H1 (cell line): ENCODE measurements at regions not wholly inside any gene's neighbourhood (a gene's known extent, or its start where the extent isn't known, plus 50 kb on each side); places are given as distances from the start of the nearest gene placed in this dataset.

Experiments used
- CTCF ChIA-PET: fragments of 300-600 bp; sonication (Branson Sonifier 250); formaldehyde crosslinking; loops from one replicate; lab custom pipeline; 2021; ENCODE audit not compliant: partially characterized antibody; lab: Charles Lee
- POLR2A ChIA-PET: fragments of 300-600 bp; sonication (Branson Sonifier 250); formaldehyde crosslinking; loops from one replicate; lab custom pipeline; 2021; ENCODE audit warnings: inconsistent platforms; ENCODE audit not compliant: partially characterized antibody; lab: Charles Lee
- DNase-seq, 2 experiments: peaks; one replicate each; pipeline versions ENCODE4 v3.0.0 to v3.0.0-alpha.2; 2010 to 2022; ENCODE audit warnings: low spot score in 2 of 2, low read depth in 1 of 2, mixed read lengths in 1 of 2
- FAIRE-seq: peaks from 2 replicates; lab custom pipeline; 2011; peaks lifted over from hg19 to GRCh38; lab: Jason Lieb, UNC
- H2AFZ ChIP-seq: 2 replicates; pipeline ENCODE4 v1.8.1; 2012; ENCODE audit warnings: low read length, inconsistent platforms
- H2AK5ac ChIP-seq: 2 replicates; pipeline ENCODE4 v1.6.1; 2013; ENCODE audit warnings: low read depth, low read length
- H2BK120ac ChIP-seq: replicated peaks from 2 replicates; pipeline ENCODE3; 2013; ENCODE audit warnings: low read depth, low read length, inconsistent platforms
- H2BK12ac ChIP-seq: 2 replicates; pipeline ENCODE4 v1.6.1; 2013; ENCODE audit warnings: low read depth, low read length
- H2BK15ac ChIP-seq: 2 replicates; pipeline ENCODE4 v1.6.1; 2013; ENCODE audit warnings: low read length
- H2BK20ac ChIP-seq: 2 replicates; pipeline ENCODE4 v1.6.1; 2013; ENCODE audit warnings: low read length
- H2BK5ac ChIP-seq: 2 replicates; pipeline ENCODE4 v1.6.1; 2013; ENCODE audit warnings: low read depth, low read length
- H3K14ac ChIP-seq: 2 replicates; pipeline ENCODE4 v1.6.1; 2013; ENCODE audit warnings: inconsistent platforms; ENCODE audit not compliant: insufficient read length
- H3K18ac ChIP-seq: 2 replicates; pipeline ENCODE4 v1.6.1; 2013; ENCODE audit warnings: low read length; ENCODE audit errors: extremely low read depth
- H3K23ac ChIP-seq: 2 replicates; pipeline ENCODE4 v1.6.1; 2013; ENCODE audit warnings: inconsistent platforms; ENCODE audit not compliant: insufficient read length
- H3K23me2 ChIP-seq: 2 replicates; pipeline ENCODE4 v1.6.1; 2013; ENCODE audit warnings: low read depth, low read length
- H3K27ac ChIP-seq: 2 replicates; pipeline ENCODE4 v1.6.1; 2011; ENCODE audit warnings: low read depth, low read length, inconsistent platforms
- H3K27me3 ChIP-seq, 4 experiments: replicated peaks in 1 of 4; 1 replicate in 1 of 4; 2 replicates in 3 of 4; pipeline versions ENCODE4 v1.6.1 to v1.8.1; 2011 to 2013; ENCODE audit warnings: low read length in 3 of 4, mild to moderate bottlenecking in 3 of 4, inconsistent platforms in 2 of 4, mixed read lengths in 2 of 4, moderate library complexity in 1 of 4; ENCODE audit not compliant: control insufficient read depth in 3 of 4, insufficient read depth in 3 of 4; ENCODE audit errors: extremely low read depth in 1 of 4
- H3K36me3 ChIP-seq, 4 experiments: 2 replicates each; pipeline versions ENCODE4 v1.6.1 to v1.8.1; 2011 to 2013; ENCODE audit warnings: mild to moderate bottlenecking in 4 of 4, low read length in 3 of 4, moderate library complexity in 2 of 4, control low read depth in 1 of 4, inconsistent platforms in 1 of 4; ENCODE audit not compliant: insufficient read depth in 4 of 4, control insufficient read depth in 2 of 4
- H3K4ac ChIP-seq: replicated peaks from 2 replicates; pipeline ENCODE3; 2013; ENCODE audit warnings: low read length, low read depth, mixed read lengths, inconsistent platforms; ENCODE audit not compliant: insufficient read length
- H3K4me1 ChIP-seq, 4 experiments: replicated peaks in 1 of 4; 1 replicate in 1 of 4; 2 replicates in 3 of 4; pipeline versions ENCODE4 v1.6.1 to v1.8.1; 2011 to 2013; ENCODE audit warnings: low read length in 3 of 4, inconsistent platforms in 2 of 4, mixed read lengths in 1 of 4; ENCODE audit not compliant: insufficient read depth in 4 of 4, control insufficient read depth in 3 of 4
- H3K4me2 ChIP-seq, 2 experiments: 2 replicates each; pipeline versions ENCODE4 v1.6.1 to v1.8.1; 2011 to 2013; ENCODE audit warnings: low read depth in 2 of 2, low read length in 2 of 2, control low read depth in 1 of 2, inconsistent platforms in 1 of 2, mild to moderate bottlenecking in 1 of 2; ENCODE audit not compliant: insufficient read depth in 1 of 2
- H3K4me3 ChIP-seq, 4 experiments: fragments of 200-600, 300-600 bp in 1 of 4; sonication (generic), shearing (Covaris generic), sonication (Bioruptor Twin) in 1 of 4; 2 replicates each; pipeline versions ENCODE4 v1.5.1 to v1.8.1; 2011 to 2016; ENCODE audit warnings: low read length in 4 of 4, low read depth in 3 of 4, control low read depth in 2 of 4, inconsistent platforms in 2 of 4, mild to moderate bottlenecking in 2 of 4, mixed read lengths in 1 of 4, moderate library complexity in 1 of 4; ENCODE audit not compliant: insufficient read depth in 2 of 4; ENCODE audit errors: extremely low read depth in 1 of 4
- H3K56ac ChIP-seq: replicated peaks from 2 replicates; pipeline ENCODE3; 2013; ENCODE audit warnings: low read depth, mild to moderate bottlenecking, mixed read lengths, low read length, inconsistent platforms; ENCODE audit not compliant: insufficient read length
- H3K79me1 ChIP-seq: 2 replicates; pipeline ENCODE4 v1.6.1; 2013; ENCODE audit warnings: low read depth, low read length, control low read depth
- H3K79me2 ChIP-seq, 2 experiments: 2 replicates each; pipeline versions ENCODE4 v1.6.1 to v1.8.1; 2012 to 2013; ENCODE audit warnings: low read length in 2 of 2, mild to moderate bottlenecking in 2 of 2, inconsistent platforms in 1 of 2; ENCODE audit not compliant: insufficient read depth in 2 of 2, control insufficient read depth in 1 of 2
- H3K9ac ChIP-seq, 4 experiments: replicated peaks in 1 of 4; 1 replicate in 1 of 4; 2 replicates in 3 of 4; pipeline versions ENCODE4 v1.6.1 to v1.8.1; 2011 to 2013; ENCODE audit warnings: low read depth in 3 of 4, low read length in 3 of 4, control low read depth in 2 of 4, mild to moderate bottlenecking in 2 of 4, moderate library complexity in 2 of 4, inconsistent platforms in 1 of 4; ENCODE audit errors: extremely low read depth in 1 of 4
- H3K9me3 ChIP-seq, 2 experiments: 2 replicates each; pipeline versions ENCODE4 v1.6.1 to v1.8.1; 2012 to 2013; ENCODE audit warnings: mild to moderate bottlenecking in 2 of 2, moderate library complexity in 2 of 2, control low read depth in 1 of 2, inconsistent platforms in 1 of 2, low read depth in 1 of 2, low read length in 1 of 2, mixed read lengths in 1 of 2; ENCODE audit not compliant: insufficient read depth in 2 of 2
- H4K20me1 ChIP-seq, 2 experiments: replicated peaks in 1 of 2; 2 replicates each; pipeline versions ENCODE3 to v1.8.1; 2011 to 2013; ENCODE audit warnings: inconsistent platforms in 2 of 2, low read length in 2 of 2, mild to moderate bottlenecking in 1 of 2; ENCODE audit not compliant: insufficient read depth in 2 of 2, control insufficient read depth in 1 of 2
- H4K5ac ChIP-seq: 2 replicates; pipeline ENCODE4 v1.6.1; 2013; ENCODE audit warnings: low read length, low read depth, mixed read lengths, inconsistent platforms; ENCODE audit not compliant: insufficient read length
- H4K8ac ChIP-seq: 2 replicates; pipeline ENCODE4 v1.8.0; 2013; ENCODE audit warnings: mild to moderate bottlenecking, moderate library complexity, low read length, inconsistent platforms; ENCODE audit not compliant: insufficient read depth; ENCODE audit errors: extremely low read depth
- H4K91ac ChIP-seq: replicated peaks from 2 replicates; pipeline ENCODE3; 2013; ENCODE audit warnings: low read length, mixed read lengths, inconsistent platforms; ENCODE audit not compliant: insufficient read length
- CBX8 ChIP-seq: fragments of 300-800, 300-1000 bp; sonication (generic); IDR thresholded peaks from 2 replicates; pipeline ENCODE4 v1.7.1; 2016; ENCODE audit warnings: low read depth, low read length, borderline replicate concordance
- CREB1 ChIP-seq: IDR thresholded peaks from 2 replicates; pipeline ENCODE4 v1.6.1; 2012; ENCODE audit warnings: inconsistent platforms
- EGR1 ChIP-seq: IDR thresholded peaks from 2 replicates; pipeline ENCODE4 v1.6.1; 2011; ENCODE audit warnings: low read depth, low read length, borderline replicate concordance
- EZH2 ChIP-seq: fragments of 200-600 bp; sonication (generic); IDR thresholded peaks from 2 replicates; pipeline ENCODE4 v1.7.1; 2012; ENCODE audit warnings: low read depth, mild to moderate bottlenecking, moderate library complexity, low read length, inconsistent platforms; ENCODE audit not compliant: severe bottlenecking
- GABPA ChIP-seq: IDR thresholded peaks from 2 replicates; pipeline ENCODE4 v1.6.1; 2011; ENCODE audit warnings: mild to moderate bottlenecking, low read length, moderate library complexity, borderline replicate concordance; ENCODE audit not compliant: insufficient read depth
- GTF2F1 ChIP-seq: IDR thresholded peaks from 2 replicates; pipeline ENCODE4 v1.6.1; 2012; ENCODE audit warnings: low read depth, low read length, improper control_type of control experiment, borderline replicate concordance
- JUN ChIP-seq: IDR thresholded peaks from 2 replicates; pipeline ENCODE4 v1.6.1; 2011; ENCODE audit warnings: low read depth, mild to moderate bottlenecking, improper control_type of control experiment, low read length
- MAFK ChIP-seq: IDR thresholded peaks from 2 replicates; pipeline ENCODE4 v1.6.1; 2012; ENCODE audit warnings: low read depth, mild to moderate bottlenecking, improper control_type of control experiment, low read length
- PHF8 ChIP-seq: fragments of 200-600 bp; sonication (generic); conservative IDR thresholded peaks from 2 replicates; pipeline ENCODE4 v1.7.1; 2012; ENCODE audit warnings: low read depth, mild to moderate bottlenecking, inconsistent platforms, low read length, moderate library complexity
- POLR2A ChIP-seq, 2 experiments: IDR thresholded peaks; 1 replicate in 1 of 2; 2 replicates in 1 of 2; pipeline ENCODE4 v1.6.1; 2011; ENCODE audit warnings: low read depth in 2 of 2, low read length in 2 of 2, mild to moderate bottlenecking in 2 of 2; ENCODE audit errors: control extremely low read depth in 1 of 2
- POU5F1 ChIP-seq: IDR thresholded peaks from 2 replicates; pipeline ENCODE4 v1.6.1; 2011; ENCODE audit warnings: low read depth, mild to moderate bottlenecking, low read length, moderate library complexity
- RNF2 ChIP-seq: fragments of 200-900, 300-1000 bp; sonication (generic); IDR thresholded peaks from 2 replicates; pipeline ENCODE4 v1.7.1; 2016; ENCODE audit warnings: borderline replicate concordance, low read depth, mild to moderate bottlenecking, antibody characterized with exemption, low read length; ENCODE audit not compliant: poor library complexity, severe bottlenecking; ENCODE audit errors: missing control alignments
- SAP30 ChIP-seq: fragments of 300-600 bp; sonication (generic); IDR thresholded peaks from 2 replicates; pipeline ENCODE4 v1.7.1; 2012; ENCODE audit warnings: low read length, moderate library complexity, mild to moderate bottlenecking, inconsistent platforms; ENCODE audit not compliant: insufficient read depth, insufficient replicate concordance
- SUZ12 ChIP-seq: fragments of 200-600 bp; sonication (generic); IDR thresholded peaks from 2 replicates; pipeline ENCODE4 v1.6.1; 2012; ENCODE audit warnings: mild to moderate bottlenecking, inconsistent platforms, low read length, moderate library complexity, mixed read lengths
- TAF7 ChIP-seq: optimal IDR thresholded peaks from 2 replicates; pipeline ENCODE3; 2011; ENCODE audit warnings: low read depth, mild to moderate bottlenecking, inconsistent platforms, low read length, moderate library complexity, borderline replicate concordance
- WGBS, 2 experiments: shearing (Covaris generic) in 1 of 2; methylation state at CpG; one replicate each; pipeline versions ENCODE4 v1.1.6 to v1.1.7; 2013 to 2015; ENCODE audit warnings: low lambda C conversion rate in 2 of 2, mixed read lengths in 2 of 2, inconsistent platforms in 1 of 2, low coverage in 1 of 2, missing lambda C conversion rate in 1 of 2; ENCODE audit not compliant: insufficient replicate concordance in 2 of 2, insufficient coverage in 1 of 2, insufficient read length in 1 of 2; ENCODE audit errors: extremely low coverage in 1 of 2, missing lambda C conversion rate in 1 of 2; 5-methylcytosine and 5-hydroxymethylcytosine counted together

- ChIA-PET CTCF (no interaction called here), POLR2A (no interaction called here)
- no peak overlapping the region for H2AK5ac ChIP-seq
- H3K79me1 ChIP-seq: no peaks in the 10 kb centered on the region
- H3K9ac ChIP-seq: no peak overlapping the region
- H3K4me2 ChIP-seq: no peak overlapping the region
- H3K18ac ChIP-seq: no peak overlapping the region; the same call in 1 of the 2 replicates
- no peak overlapping the region for H2BK20ac ChIP-seq
- no peak overlapping the region for H2BK12ac ChIP-seq
- no peak overlapping the region for H3K56ac ChIP-seq
- no peaks in the 10 kb centered on the region for H3K79me2 ChIP-seq
- no peak overlapping the region for H3K14ac ChIP-seq
- no peaks in the 10 kb centered on the region for H4K20me1 ChIP-seq
- DNase-seq: no peak
- no peak overlapping the region for H3K4me3 ChIP-seq
- no peaks in the 10 kb centered on the region for H3K36me3 ChIP-seq
- 88% methylated on average over 6 of the region's 6 CpGs; no CpG with 5 or more reads in 1 of the 2 experiments for WGBS, 2 experiments
- no peak overlapping the region for H2AFZ ChIP-seq
- H2BK5ac ChIP-seq: no peak overlapping the region
- H3K4ac ChIP-seq: no peak overlapping the region
- H4K5ac ChIP-seq: no peak overlapping the region
- H3K23me2 ChIP-seq: no peaks in the 10 kb centered on the region
- H2BK120ac ChIP-seq: no peak overlapping the region
- H3K4me1 ChIP-seq: peaks cover 0 to 2% (median 0%) of the 10 kb centered on the region in 4 experiments; a peak in 1 of 7 replicates
- H3K9me3 ChIP-seq: no peaks in the 10 kb centered on the region; a peak in 1 of 4 replicates
- H3K27me3 ChIP-seq: no peaks in the 10 kb centered on the region
- H3K27ac ChIP-seq: no peak overlapping the region
- no peak overlapping the region for H4K8ac ChIP-seq
- no peak overlapping the region for H4K91ac ChIP-seq
- no peak for FAIRE-seq
- H3K23ac ChIP-seq: no peak overlapping the region
- no peak overlapping the region for H2BK15ac ChIP-seq
- TF ChIP-seq POU5F1 (no peak), JUN (no peak), CREB1 (no peak), GTF2F1 (no peak), RNF2 (no peak), POLR2A (IDR thresholded peaks at IDR 0.05; ENCODE audit: control extremely low read depth in 1 of 2, low read depth in 2 of 2, low read length in 2 of 2) (no peak), PHF8 (no peak), EGR1 (no peak), TAF7 (no peak), SAP30 (no peak), GABPA (no peak), CBX8 (no peak), SUZ12 (no peak), EZH2 (no peak), MAFK (no peak)
Measured at GRCh38 chrX:8103655-8104054, 67.4 kb downstream of the VCX2 start.
